Neural progenitor cell (in vitro differentiated cells): ENCODE measurements at regions not wholly inside any gene's neighbourhood (a gene's known extent, or its start where the extent isn't known, plus 50 kb on each side); places are given as distances from the start of the nearest gene placed in this dataset.
A peak's percentile ranks its signal among the peaks of the same experiment; 100 is the strongest.

ENCODE experiments used
- DNase-seq: peaks from one replicate; pipeline ENCODE4 v3.0.0-alpha.2; 2016; ENCODE audit warnings: low spot score
- H2AFZ ChIP-seq: fragments of 200-600 bp; sonication (generic); replicated peaks from 2 replicates; pipeline ENCODE4 v1.6.1; 2016; ENCODE audit warnings: antibody characterized with exemption
- H3F3A ChIP-seq: fragments of 200-600 bp; sonication (generic); 2 replicates; pipeline ENCODE4 v1.6.1; 2016; ENCODE audit warnings: antibody characterized with exemption, low read depth
- H3K27ac ChIP-seq: fragments of 200-600 bp; sonication (generic); 2 replicates; pipeline ENCODE4 v1.5.1; 2016; ENCODE audit warnings: mild to moderate bottlenecking
- H3K27me3 ChIP-seq: fragments of 200-600 bp; sonication (generic); 2 replicates; pipeline ENCODE4 v1.6.1; 2016; ENCODE audit warnings: mild to moderate bottlenecking, moderate library complexity
- H3K36me3 ChIP-seq: fragments of 200-600 bp; sonication (generic); 2 replicates; pipeline ENCODE4 v1.5.1; 2016
- H3K4me1 ChIP-seq: fragments of 200-600 bp; sonication (generic); 2 replicates; pipeline ENCODE4 v1.6.1; 2016; ENCODE audit warnings: mixed run types
- H3K4me2 ChIP-seq: fragments of 200-600 bp; sonication (generic); 2 replicates; pipeline ENCODE4 v1.6.1; 2016
- H3K4me3 ChIP-seq: fragments of 200-600 bp; sonication (generic); 2 replicates; pipeline ENCODE4 v1.5.1; 2016
- H3K79me2 ChIP-seq: fragments of 200-600 bp; sonication (generic); 2 replicates; pipeline ENCODE4 v1.6.1; 2016; ENCODE audit warnings: low read depth
- H3K9ac ChIP-seq: fragments of 200-600 bp; sonication (generic); 2 replicates; pipeline ENCODE4 v1.6.1; 2016
- H3K9me3 ChIP-seq: fragments of 200-600 bp; sonication (generic); 2 replicates; pipeline ENCODE4 v1.5.1; 2016; ENCODE audit warnings: low read depth
- H4K20me1 ChIP-seq: fragments of 200-600 bp; sonication (generic); 2 replicates; pipeline ENCODE4 v1.6.1; 2016; ENCODE audit warnings: low read depth
- H3K27ac Mint-ChIP-seq: 3 replicates; pipeline ENCODE4 v1.8.0; 2021; ENCODE audit warnings: mixed read lengths
- H3K27me3 Mint-ChIP-seq: 2 replicates; pipeline ENCODE4 v1.8.0; 2022; ENCODE audit warnings: low read depth, mild to moderate bottlenecking, inconsistent platforms, moderate library complexity, mixed read lengths; ENCODE audit not compliant: insufficient read depth
- H3K36me3 Mint-ChIP-seq: 3 replicates; pipeline ENCODE4 v1.8.0; 2021; ENCODE audit warnings: mixed read lengths
- H3K4me1 Mint-ChIP-seq: 3 replicates; pipeline ENCODE4 v1.8.0; 2021; ENCODE audit warnings: mixed read lengths
- H3K4me3 Mint-ChIP-seq: 3 replicates; pipeline ENCODE4 v1.8.0; 2021; ENCODE audit warnings: mild to moderate bottlenecking, moderate library complexity, mixed read lengths
- H3K9me3 Mint-ChIP-seq: 3 replicates; pipeline ENCODE4 v1.8.0; 2020; ENCODE audit warnings: mixed read lengths
- EZH2 ChIP-seq: fragments of 200-600 bp; sonication (generic); IDR thresholded peaks from 2 replicates; pipeline ENCODE4 v1.6.1; 2017; ENCODE audit warnings: antibody characterized with exemption, mild to moderate bottlenecking, moderate library complexity
- EZH2phosphoT487 ChIP-seq: fragments of 200-600 bp; sonication (generic); IDR thresholded peaks from 2 replicates; pipeline ENCODE4 v1.6.1; 2017; ENCODE audit warnings: antibody characterized with exemption
- TF ChIP-seq, protein P1 (sequence below): fragments of 200-600 bp; sonication (generic); IDR thresholded peaks from 2 replicates; pipeline ENCODE4 v1.5.1; 2017; ENCODE audit warnings: antibody characterized with exemption, mild to moderate bottlenecking

GRCh38 chr6:1551249-1551648 lies 58.5 kb upstream of the FOXC1 start:
- Histone ChIP-seq H3K4me3 (no peak overlapping the region), H3K4me1 (no peaks in the 10 kb centered on the region), H3K27me3 (peaks cover 34% of the 10 kb centered on the region), H2AFZ (no peak overlapping the region), H3K9ac (no peak overlapping the region), H3K27ac (no peak overlapping the region), H3K4me2 (no peak overlapping the region), H3K9me3 (no peaks in the 10 kb centered on the region), H3F3A (peaks cover 5% of the 10 kb centered on the region), H3K36me3 (no peaks in the 10 kb centered on the region), H4K20me1 (no peaks in the 10 kb centered on the region), H3K79me2 (no peaks in the 10 kb centered on the region)
- H3K27ac Mint-ChIP-seq = no peak overlapping the region
- peaks cover 10% of the 10 kb centered on the region for H3K9me3 Mint-ChIP-seq
- peaks cover 2% of the 10 kb centered on the region for H3K27me3 Mint-ChIP-seq
- no peak for DNase-seq
- no peaks in the 10 kb centered on the region for H3K36me3 Mint-ChIP-seq
- no peak overlapping the region for H3K4me3 Mint-ChIP-seq
- no peak for TF ChIP-seq EZH2phosphoT487
- no peak for TF ChIP-seq EZH2
- TF ChIP-seq, protein P1, sequence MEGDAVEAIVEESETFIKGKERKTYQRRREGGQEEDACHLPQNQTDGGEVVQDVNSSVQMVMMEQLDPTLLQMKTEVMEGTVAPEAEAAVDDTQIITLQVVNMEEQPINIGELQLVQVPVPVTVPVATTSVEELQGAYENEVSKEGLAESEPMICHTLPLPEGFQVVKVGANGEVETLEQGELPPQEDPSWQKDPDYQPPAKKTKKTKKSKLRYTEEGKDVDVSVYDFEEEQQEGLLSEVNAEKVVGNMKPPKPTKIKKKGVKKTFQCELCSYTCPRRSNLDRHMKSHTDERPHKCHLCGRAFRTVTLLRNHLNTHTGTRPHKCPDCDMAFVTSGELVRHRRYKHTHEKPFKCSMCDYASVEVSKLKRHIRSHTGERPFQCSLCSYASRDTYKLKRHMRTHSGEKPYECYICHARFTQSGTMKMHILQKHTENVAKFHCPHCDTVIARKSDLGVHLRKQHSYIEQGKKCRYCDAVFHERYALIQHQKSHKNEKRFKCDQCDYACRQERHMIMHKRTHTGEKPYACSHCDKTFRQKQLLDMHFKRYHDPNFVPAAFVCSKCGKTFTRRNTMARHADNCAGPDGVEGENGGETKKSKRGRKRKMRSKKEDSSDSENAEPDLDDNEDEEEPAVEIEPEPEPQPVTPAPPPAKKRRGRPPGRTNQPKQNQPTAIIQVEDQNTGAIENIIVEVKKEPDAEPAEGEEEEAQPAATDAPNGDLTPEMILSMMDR = no peak
- H3K4me1 Mint-ChIP-seq = no peaks in the 10 kb centered on the region

GRCh38 chr6:1552296-1552761 lies 57.4 kb upstream of the FOXC1 start:
- Histone ChIP-seq H4K20me1 (no peaks in the 10 kb centered on the region), H3F3A (peaks cover 5% of the 10 kb centered on the region), H3K4me1 (no peaks in the 10 kb centered on the region), H3K36me3 (no peaks in the 10 kb centered on the region), H3K27ac (no peak overlapping the region), H3K4me2 (no peak overlapping the region), H2AFZ (no peak overlapping the region), H3K79me2 (no peaks in the 10 kb centered on the region), H3K4me3 (no peak overlapping the region), H3K27me3 (peaks cover 39% of the 10 kb centered on the region), H3K9ac (no peak overlapping the region), H3K9me3 (no peaks in the 10 kb centered on the region)
- TF ChIP-seq EZH2phosphoT487 = no peak
- TF ChIP-seq, protein P1 = peak; percentile 38
- TF ChIP-seq EZH2 = no peak
- H3K36me3 Mint-ChIP-seq = no peaks in the 10 kb centered on the region
- peaks cover 2% of the 10 kb centered on the region for H3K27me3 Mint-ChIP-seq
- peak; percentile 26 for DNase-seq
- H3K4me1 Mint-ChIP-seq = no peaks in the 10 kb centered on the region
- H3K27ac Mint-ChIP-seq = no peak overlapping the region
- peaks cover 13% of the 10 kb centered on the region for H3K9me3 Mint-ChIP-seq
- no peak overlapping the region for H3K4me3 Mint-ChIP-seq

GRCh38 chr6:1553562-1554083 lies 56.1 kb upstream of the FOXC1 start:
- no peaks in the 10 kb centered on the region for H3K79me2 ChIP-seq
- H3F3A ChIP-seq = peaks cover 5% of the 10 kb centered on the region
- no peak overlapping the region for H3K4me2 ChIP-seq
- Mint-ChIP-seq H3K4me3 (no peak overlapping the region), H3K36me3 (no peaks in the 10 kb centered on the region), H3K9me3 (peaks cover 16% of the 10 kb centered on the region), H3K27me3 (peaks cover 2% of the 10 kb centered on the region), H3K27ac (no peak overlapping the region), H3K4me1 (no peaks in the 10 kb centered on the region)
- no peak overlapping the region for H3K27ac ChIP-seq
- no peak overlapping the region for H3K9ac ChIP-seq
- H3K27me3 ChIP-seq = peaks cover 39% of the 10 kb centered on the region
- H4K20me1 ChIP-seq = no peaks in the 10 kb centered on the region
- no peak for DNase-seq
- no peak overlapping the region for H3K4me3 ChIP-seq
- H3K36me3 ChIP-seq = no peaks in the 10 kb centered on the region
- H2AFZ ChIP-seq = no peak overlapping the region
- no peak for TF ChIP-seq EZH2
- TF ChIP-seq, protein P1 = no peak
- TF ChIP-seq EZH2phosphoT487 = no peak
- H3K4me1 ChIP-seq = no peaks in the 10 kb centered on the region
- no peaks in the 10 kb centered on the region for H3K9me3 ChIP-seq
